Hepatocyte (in vitro differentiated cells): ENCODE measurements at regions not wholly inside any gene's neighbourhood (a gene's known extent, or its start where the extent isn't known, plus 50 kb on each side); places are given as distances from the start of the nearest gene placed in this dataset.

Experiments
- CTCF ChIP-seq: fragments of 200-600 bp; sonication (generic); IDR thresholded peaks from 2 replicates; pipeline ENCODE4 v1.5.1; 2016; ENCODE audit warnings: antibody characterized with exemption, mild to moderate bottlenecking; ENCODE audit not compliant: poor library complexity
- EZH2phosphoT487 ChIP-seq: fragments of 200-600 bp; sonication (generic); IDR thresholded peaks from one replicate; pipeline ENCODE4 v1.6.1; 2018; ENCODE audit warnings: antibody characterized with exemption, mild to moderate bottlenecking, low read depth, moderate library complexity; ENCODE audit not compliant: unreplicated experiment, severe bottlenecking

- TF ChIP-seq CTCF (no peak), EZH2phosphoT487 (no peak)
These were observed 350.6 kb downstream of the SAMD5 start for GRCh38 chr6:147859071-147859470.
